ENCODE measurements at regions not wholly inside any gene's neighbourhood (a gene's known extent, or its start where the extent isn't known, plus 50 kb on each side); places are given as distances from the start of the nearest gene placed in this dataset.

DNA sequence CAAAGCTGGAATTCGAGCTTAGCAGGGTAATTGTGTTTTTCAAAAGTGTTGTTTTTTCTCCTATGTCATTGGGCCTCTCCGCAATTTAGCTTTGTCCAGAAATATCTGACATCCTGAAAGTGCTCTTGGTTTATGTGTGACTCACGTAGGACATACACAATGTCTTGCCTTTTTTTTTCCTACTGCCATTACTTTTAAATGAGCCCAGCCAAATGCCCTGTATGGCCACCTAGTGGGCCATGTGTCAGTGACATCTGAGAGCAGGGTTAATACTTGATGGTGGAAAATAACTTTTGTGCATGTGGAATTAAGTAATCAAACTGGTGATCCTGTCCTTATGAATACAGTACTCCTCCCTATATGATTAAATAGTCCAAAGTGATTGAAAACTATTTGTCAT, 1411.1 kb upstream of the TENM3 start:
- H3K4me3 ChIP-seq = no peak overlapping the region
- no peaks in the 10 kb centered on the region for H3K9me3 ChIP-seq (replicated peaks; ENCODE audit: control insufficient read depth, insufficient read depth, low read length)
- ChIA-PET CTCF (no interaction called here), SMC1A (ENCODE audit: uncharacterized antibody, unreplicated experiment) (no interaction called here), RAD21 (ENCODE audit: unreplicated experiment) (no interaction called here), POLR2A (no interaction called here)
- 2% methylated on average over 3 of the region's 3 CpGs for WGBS (ENCODE audit: insufficient coverage, insufficient replicate concordance, low lambda C conversion rate, missing lambda C conversion rate)
- FAIRE-seq (no peak), DNase-seq (ENCODE audit: low read depth, low spot score) (no peak), ATAC-seq (peak; percentile 53; the same call in 2 of the 3 replicates)
- no peak overlapping the region for H3K9ac ChIP-seq (ENCODE audit: control insufficient read depth, insufficient read depth, low read length)
- no peaks in the 10 kb centered on the region for H3K36me3 ChIP-seq (ENCODE audit: control insufficient read depth in 2 of 2, insufficient read depth in 2 of 2, low read length in 1 of 2)
- BruUV-seq (replicated peaks) = no TSS peak
- no peaks in the 10 kb centered on the region for H3K79me2 ChIP-seq (ENCODE audit: control insufficient read depth, insufficient read depth, low read length)
- no peak overlapping the region for H3K4me2 ChIP-seq (ENCODE audit: control insufficient read depth, insufficient read depth)
- H4K20me1 ChIP-seq (ENCODE audit: control insufficient read depth, insufficient read depth) = no peaks in the 10 kb centered on the region
- H3K27me3 ChIP-seq (replicated peaks in 1 of 2; ENCODE audit: control insufficient read depth in 2 of 2, insufficient read depth in 2 of 2, low read length in 1 of 2) = no peaks in the 10 kb centered on the region
- TF ChIP-seq, protein P1, sequence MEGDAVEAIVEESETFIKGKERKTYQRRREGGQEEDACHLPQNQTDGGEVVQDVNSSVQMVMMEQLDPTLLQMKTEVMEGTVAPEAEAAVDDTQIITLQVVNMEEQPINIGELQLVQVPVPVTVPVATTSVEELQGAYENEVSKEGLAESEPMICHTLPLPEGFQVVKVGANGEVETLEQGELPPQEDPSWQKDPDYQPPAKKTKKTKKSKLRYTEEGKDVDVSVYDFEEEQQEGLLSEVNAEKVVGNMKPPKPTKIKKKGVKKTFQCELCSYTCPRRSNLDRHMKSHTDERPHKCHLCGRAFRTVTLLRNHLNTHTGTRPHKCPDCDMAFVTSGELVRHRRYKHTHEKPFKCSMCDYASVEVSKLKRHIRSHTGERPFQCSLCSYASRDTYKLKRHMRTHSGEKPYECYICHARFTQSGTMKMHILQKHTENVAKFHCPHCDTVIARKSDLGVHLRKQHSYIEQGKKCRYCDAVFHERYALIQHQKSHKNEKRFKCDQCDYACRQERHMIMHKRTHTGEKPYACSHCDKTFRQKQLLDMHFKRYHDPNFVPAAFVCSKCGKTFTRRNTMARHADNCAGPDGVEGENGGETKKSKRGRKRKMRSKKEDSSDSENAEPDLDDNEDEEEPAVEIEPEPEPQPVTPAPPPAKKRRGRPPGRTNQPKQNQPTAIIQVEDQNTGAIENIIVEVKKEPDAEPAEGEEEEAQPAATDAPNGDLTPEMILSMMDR (IDR thresholded peaks at IDR 0.05 in 2 of 3, conservative IDR thresholded peaks at IDR 0.05 in 1 of 3; ENCODE audit: control insufficient read depth in 2 of 3, extremely low read depth in 1 of 3, insufficient read depth in 1 of 3, low read depth in 3 of 3, low read length in 3 of 3) = 0 out of 6 replicates have a peak, but pooled peaks of 1 of the 3 experiments have one; percentile 13
- TF ChIP-seq ZNF24 (IDR thresholded peaks at IDR 0.05) = no peak
- intact Hi-C loops (cut with micrococcal nuclease; ENCODE audit: unreplicated experiment) = no loop called here
- peaks cover 4% of the 10 kb centered on the region; the same call in 1 of the 2 replicates for H3K4me1 ChIP-seq (ENCODE audit: control insufficient read depth, insufficient read depth, low read length)
- no peak overlapping the region for H2AFZ ChIP-seq (ENCODE audit: control insufficient read depth, low read depth, low read length)
- H3K27ac ChIP-seq (ENCODE audit: control insufficient read depth, insufficient read depth) = no peak overlapping the region
- in situ Hi-C loops (cut with MboI) = no loop called here

- TF ChIP-seq BCL11A (IDR thresholded peaks at IDR 0.05; ENCODE audit: low read depth, low read length) (no peak), NFYA (IDR thresholded peaks at IDR 0.05; ENCODE audit: borderline replicate concordance, low read depth, low read length) (no peak), SPI1 (IDR thresholded peaks at IDR 0.05; ENCODE audit: borderline replicate concordance, insufficient read depth, low read depth, low read length) (no peak), TCF12 (IDR thresholded peaks at IDR 0.05; ENCODE audit: low read depth, low read length) (no peak), POLR2A (IDR thresholded peaks at IDR 0.05; ENCODE audit: low read depth, low read length) (no peak), TARDBP (IDR thresholded peaks at IDR 0.05; ENCODE audit: borderline replicate concordance) (no peak)
- TF ChIP-seq, protein P1 (IDR thresholded peaks at IDR 0.05 in 2 of 3, conservative IDR thresholded peaks at IDR 0.05 in 1 of 3; ENCODE audit: control insufficient read depth in 2 of 3, extremely low read depth in 1 of 3, insufficient read depth in 1 of 3, low read depth in 3 of 3, low read length in 3 of 3) = peak in 2 of 3 experiments; percentile 9 to 14; a peak in 1 of 6 replicates
- TF ChIP-seq, protein P2, sequence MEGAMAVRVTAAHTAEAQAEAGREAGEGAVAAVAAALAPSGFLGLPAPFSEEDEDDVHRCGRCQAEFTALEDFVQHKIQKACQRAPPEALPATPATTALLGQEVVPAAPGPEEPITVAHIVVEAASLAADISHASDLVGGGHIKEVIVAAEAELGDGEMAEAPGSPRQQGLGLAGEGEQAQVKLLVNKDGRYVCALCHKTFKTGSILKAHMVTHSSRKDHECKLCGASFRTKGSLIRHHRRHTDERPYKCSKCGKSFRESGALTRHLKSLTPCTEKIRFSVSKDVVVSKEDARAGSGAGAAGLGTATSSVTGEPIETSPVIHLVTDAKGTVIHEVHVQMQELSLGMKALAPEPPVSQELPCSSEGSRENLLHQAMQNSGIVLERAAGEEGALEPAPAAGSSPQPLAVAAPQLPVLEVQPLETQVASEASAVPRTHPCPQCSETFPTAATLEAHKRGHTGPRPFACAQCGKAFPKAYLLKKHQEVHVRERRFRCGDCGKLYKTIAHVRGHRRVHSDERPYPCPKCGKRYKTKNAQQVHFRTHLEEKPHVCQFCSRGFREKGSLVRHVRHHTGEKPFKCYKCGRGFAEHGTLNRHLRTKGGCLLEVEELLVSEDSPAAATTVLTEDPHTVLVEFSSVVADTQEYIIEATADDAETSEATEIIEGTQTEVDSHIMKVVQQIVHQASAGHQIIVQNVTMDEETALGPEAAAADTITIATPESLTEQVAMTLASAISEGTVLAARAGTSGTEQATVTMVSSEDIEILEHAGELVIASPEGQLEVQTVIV (IDR thresholded peaks at IDR 0.05; ENCODE audit: borderline replicate concordance, partially characterized antibody) = no peak
- ChIA-PET POLR2A (no interaction called here), SMC1A (ENCODE audit: uncharacterized antibody, unreplicated experiment) (no interaction called here), CTCF (interaction anchor here (1.1 kb wide), 1 partner anchor 175 kb away, joined by 4 read pairs; no protein-coding TSS in a partner anchor), RAD21 (ENCODE audit: unreplicated experiment) (interaction anchor here (1.6 kb wide), 1 partner anchor 12 kb away, joined by 3 read pairs; no protein-coding TSS in a partner anchor)
- H3K9ac ChIP-seq (ENCODE audit: control insufficient read depth, insufficient read depth, low read length) = no peak overlapping the region
- H3K4me1 ChIP-seq (ENCODE audit: control insufficient read depth, insufficient read depth, low read length) = no peaks in the 10 kb centered on the region
- H3K36me3 ChIP-seq (ENCODE audit: control insufficient read depth in 2 of 2, insufficient read depth in 2 of 2, low read length in 1 of 2) = no peaks in the 10 kb centered on the region
- H3K27ac ChIP-seq (ENCODE audit: control insufficient read depth, insufficient read depth) = no peak overlapping the region
- H3K4me3 ChIP-seq = no peak overlapping the region
- no TSS peak for BruUV-seq (replicated peaks)
- WGBS (ENCODE audit: insufficient coverage, insufficient replicate concordance, low lambda C conversion rate, missing lambda C conversion rate) = 3% methylated on average over 7 of the region's 7 CpGs
- H3K79me2 ChIP-seq (ENCODE audit: control insufficient read depth, insufficient read depth, low read length) = no peaks in the 10 kb centered on the region
- H3K27me3 ChIP-seq (replicated peaks in 1 of 2; ENCODE audit: control insufficient read depth in 2 of 2, insufficient read depth in 2 of 2, low read length in 1 of 2) = no peaks in the 10 kb centered on the region
- intact Hi-C loops (cut with micrococcal nuclease; ENCODE audit: unreplicated experiment) (loop anchor here (10.0 kb wide), 1 partner anchor 175 kb away; no protein-coding TSS in a partner anchor), in situ Hi-C loops (cut with MboI) (no loop called here)
- FAIRE-seq (no peak), ATAC-seq (peak; percentile 73), DNase-seq (ENCODE audit: low read depth, low spot score) (no peak)
- H3K9me3 ChIP-seq (replicated peaks; ENCODE audit: control insufficient read depth, insufficient read depth, low read length) = no peaks in the 10 kb centered on the region
- H4K20me1 ChIP-seq (ENCODE audit: control insufficient read depth, insufficient read depth) = no peaks in the 10 kb centered on the region
- H3K4me2 ChIP-seq (ENCODE audit: control insufficient read depth, insufficient read depth) = no peak overlapping the region
- H2AFZ ChIP-seq (ENCODE audit: control insufficient read depth, low read depth, low read length) = no peak overlapping the region
Measured at GRCh38 chr4:180840142-180840541, 1403.1 kb upstream of the TENM3 start.

Data from GM12878 (cell line).